Left lobe of liver (tissue), 2 donors: ENCODE measurements at regions not wholly inside any gene's neighbourhood (a gene's known extent, or its start where the extent isn't known, plus 50 kb on each side); places are given as distances from the start of the nearest gene placed in this dataset.

Experiments
- ATAC-seq: fragments of 200-7000 bp; cut with Tn5 transposase; one replicate; pipeline ENCODE4 v1.9.1; 2020; ENCODE audit warnings: mild to moderate bottlenecking, moderate library complexity
- DNase-seq: peaks from one replicate; pipeline ENCODE4 v3.0.0-alpha.2; 2020; ENCODE audit warnings: low spot score
- donor health status: DM: no; HTN: no; CAD: no; lungs with moderate emphysema.
- donor health status: DM: no; HTN: yes; CAD: no.

- DNase-seq (no peak), ATAC-seq (no peak)
Measured at GRCh38 chr4:100086766-100087431, 103.4 kb downstream of the DDIT4L start.

GRCh38 chr4:100084892-100085291 lies 105.4 kb downstream of the DDIT4L start:
- ATAC-seq, result no peak
- no peak for DNase-seq

GRCh38 chr4:100083289-100083688 lies 107.0 kb downstream of the DDIT4L start:
- DNase-seq (no peak), ATAC-seq (no peak)

GRCh38 chr4:100082852-100083251 lies 107.4 kb downstream of the DDIT4L start:
- no peak for DNase-seq
- no peak for ATAC-seq

- ATAC-seq, result no peak
- no peak for DNase-seq
Measured at GRCh38 chr4:100081491-100081890, 108.8 kb downstream of the DDIT4L start.

GRCh38 chr4:100079264-100079663 lies 111.0 kb downstream of the DDIT4L start:
- ATAC-seq (no peak), DNase-seq (no peak)

- ATAC-seq, result no peak
Measured at GRCh38 chr4:100076753-100077152, 113.5 kb downstream of the DDIT4L start.

GRCh38 chr4:100075486-100076270 lies 114.6 kb downstream of the DDIT4L start:
- DNase-seq (no peak), ATAC-seq (no peak)

More at GRCh38 chr4:100076753-100077152, 113.5 kb downstream of the DDIT4L start:
- DNase-seq, result no peak

- DNase-seq (no peak), ATAC-seq (no peak)
Measured at GRCh38 chr4:100075056-100075455, 115.2 kb downstream of the DDIT4L start.

- no peak for DNase-seq
- no peak for ATAC-seq
Measured at GRCh38 chr4:100071506-100071905, 118.8 kb downstream of the DDIT4L start.

- no peak for DNase-seq
- ATAC-seq, result no peak
Measured at GRCh38 chr4:100070868-100071267, 119.4 kb downstream of the DDIT4L start.

- ATAC-seq (no peak), DNase-seq (no peak)
Measured at GRCh38 chr4:100069207-100069606, 119.1 kb upstream of the H2AZ1 start.

- DNase-seq (no peak), ATAC-seq (no peak)
Measured at GRCh38 chr4:100067255-100067654, 117.2 kb upstream of the H2AZ1 start.

- no peak for DNase-seq
- ATAC-seq, result no peak
Measured at GRCh38 chr4:100063355-100063754, 113.3 kb upstream of the H2AZ1 start.

GRCh38 chr4:100062921-100063320 lies 112.8 kb upstream of the H2AZ1 start:
- DNase-seq (no peak), ATAC-seq (no peak)

- DNase-seq, result no peak
- ATAC-seq, result no peak
Measured at GRCh38 chr4:100061835-100062234, 111.8 kb upstream of the H2AZ1 start.

- no peak for DNase-seq
- no peak for ATAC-seq
Measured at GRCh38 chr4:100060765-100061416, 110.8 kb upstream of the H2AZ1 start.

- ATAC-seq, result no peak
- no peak for DNase-seq
Measured at GRCh38 chr4:100059467-100059866, 109.4 kb upstream of the H2AZ1 start.

GRCh38 chr4:100056701-100057100 lies 106.6 kb upstream of the H2AZ1 start:
- DNase-seq, result no peak
- ATAC-seq, result no peak

GRCh38 chr4:100054071-100054470 lies 104.0 kb upstream of the H2AZ1 start:
- no peak for DNase-seq
- no peak for ATAC-seq

GRCh38 chr4:100049872-100050271 lies 99.8 kb upstream of the H2AZ1 start:
- no peak for DNase-seq
- ATAC-seq, result no peak

- DNase-seq (no peak), ATAC-seq (no peak)
Measured at GRCh38 chr4:100042711-100043110, 92.6 kb upstream of the H2AZ1 start.
